ENCODE measurements at regions not wholly inside any gene's neighbourhood (a gene's known extent, or its start where the extent isn't known, plus 50 kb on each side); places are given as distances from the start of the nearest gene placed in this dataset.
A peak's percentile ranks its signal among the peaks of the same experiment; 100 is the strongest.
"Not testable (repeated sequence)": the region's sequence is repeated elsewhere in the genome, so short reads cannot be mapped to it uniquely, and the experiment has no call there.

DNA sequence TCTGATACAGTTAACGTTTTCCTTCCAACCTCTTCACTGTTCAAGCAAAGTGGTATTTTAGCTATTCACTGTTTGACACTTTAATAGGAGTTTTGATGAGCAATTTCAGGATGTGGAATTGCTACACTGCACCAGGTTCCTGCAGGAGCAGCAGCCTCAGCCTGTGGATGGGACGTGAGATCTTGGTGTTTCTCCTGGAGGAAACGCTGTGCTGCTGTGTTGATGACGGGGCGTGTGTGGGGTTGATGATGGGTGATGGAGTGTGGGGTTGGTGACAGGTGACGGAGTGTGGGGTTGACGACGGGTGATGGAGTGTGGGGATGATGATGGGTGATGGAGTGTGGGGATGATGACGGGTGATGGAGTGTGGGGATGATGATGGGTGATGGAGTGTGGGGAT is 98.9 kb downstream of the RTP5 start:
- H3K4me3 Mint-ChIP-seq, result no peak overlapping the region

DNA sequence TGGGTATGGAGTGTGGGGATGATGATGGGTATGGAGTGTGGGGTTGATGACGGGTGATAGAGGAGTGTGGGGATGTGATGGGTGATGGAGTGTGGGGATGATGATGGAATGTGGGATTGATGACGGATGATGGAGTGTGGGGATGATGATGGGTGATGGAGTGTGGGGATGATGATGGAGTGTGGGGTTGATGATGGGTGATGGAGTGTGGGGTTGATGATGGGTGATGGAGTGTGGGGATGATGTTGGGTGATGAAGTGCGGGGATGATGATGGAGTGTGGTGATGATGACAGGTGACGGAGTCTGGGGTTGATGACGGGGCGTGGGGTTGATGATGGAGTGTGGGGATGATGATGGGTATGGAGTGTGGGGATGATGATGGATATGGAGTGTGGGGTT is 99.7 kb downstream of the RTP5 start:
- peaks cover 11% of the 10 kb centered on the region for H3K36me3 Mint-ChIP-seq
- H3K4me3 Mint-ChIP-seq; H3K27ac Mint-ChIP-seq; DNase-seq (ENCODE audit: low spot score in 2 of 2, unreplicated experiment in 2 of 2); H3K27me3 Mint-ChIP-seq (ENCODE audit: low read depth); H3K9me3 Mint-ChIP-seq: not testable (repeated sequence)
- peaks cover 19% of the 10 kb centered on the region for H3K4me1 Mint-ChIP-seq

More for the DNA sequence above, 98.9 kb downstream of the RTP5 start:
- Mint-ChIP-seq H3K36me3 (peaks cover 11% of the 10 kb centered on the region), H3K9me3 (no peaks in the 10 kb centered on the region), H3K27me3 (ENCODE audit: low read depth) (no peaks in the 10 kb centered on the region), H3K27ac (no peak overlapping the region), H3K4me1 (peaks cover 24% of the 10 kb centered on the region)
- DNase-seq (ENCODE audit: low spot score in 2 of 2, unreplicated experiment in 2 of 2), result peak in 1 of 2 experiments; percentile 4
- TF ChIP-seq, protein P1, sequence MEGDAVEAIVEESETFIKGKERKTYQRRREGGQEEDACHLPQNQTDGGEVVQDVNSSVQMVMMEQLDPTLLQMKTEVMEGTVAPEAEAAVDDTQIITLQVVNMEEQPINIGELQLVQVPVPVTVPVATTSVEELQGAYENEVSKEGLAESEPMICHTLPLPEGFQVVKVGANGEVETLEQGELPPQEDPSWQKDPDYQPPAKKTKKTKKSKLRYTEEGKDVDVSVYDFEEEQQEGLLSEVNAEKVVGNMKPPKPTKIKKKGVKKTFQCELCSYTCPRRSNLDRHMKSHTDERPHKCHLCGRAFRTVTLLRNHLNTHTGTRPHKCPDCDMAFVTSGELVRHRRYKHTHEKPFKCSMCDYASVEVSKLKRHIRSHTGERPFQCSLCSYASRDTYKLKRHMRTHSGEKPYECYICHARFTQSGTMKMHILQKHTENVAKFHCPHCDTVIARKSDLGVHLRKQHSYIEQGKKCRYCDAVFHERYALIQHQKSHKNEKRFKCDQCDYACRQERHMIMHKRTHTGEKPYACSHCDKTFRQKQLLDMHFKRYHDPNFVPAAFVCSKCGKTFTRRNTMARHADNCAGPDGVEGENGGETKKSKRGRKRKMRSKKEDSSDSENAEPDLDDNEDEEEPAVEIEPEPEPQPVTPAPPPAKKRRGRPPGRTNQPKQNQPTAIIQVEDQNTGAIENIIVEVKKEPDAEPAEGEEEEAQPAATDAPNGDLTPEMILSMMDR (IDR thresholded peaks at IDR 0.05; ENCODE audit: unreplicated experiment), result no peak

DNA sequence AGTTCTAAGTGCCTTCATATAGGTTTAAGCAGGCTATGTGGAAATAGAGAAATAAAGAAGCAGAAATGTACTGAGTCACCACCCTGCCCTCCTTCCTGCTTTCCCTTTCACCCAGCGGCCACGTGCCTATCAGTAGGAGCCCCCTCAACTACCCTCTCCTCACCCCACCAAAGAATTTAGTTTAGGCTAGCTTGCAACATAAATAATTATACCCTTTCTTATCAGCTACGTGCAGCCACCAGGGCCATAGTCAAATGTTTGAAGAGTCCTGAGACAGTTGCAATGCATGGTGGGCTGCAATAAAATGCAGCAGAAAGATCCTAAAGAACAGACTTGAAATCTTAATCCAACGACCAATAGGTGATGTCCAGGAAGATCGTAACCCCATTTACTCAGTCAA is 101.2 kb downstream of the RTP5 start:
- Mint-ChIP-seq H3K4me3 (no peak overlapping the region), H3K9me3 (no peaks in the 10 kb centered on the region), H3K27ac (no peak overlapping the region), H3K27me3 (ENCODE audit: low read depth) (no peaks in the 10 kb centered on the region), H3K36me3 (peaks cover 11% of the 10 kb centered on the region), H3K4me1 (peaks cover 13% of the 10 kb centered on the region)
- DNase-seq (ENCODE audit: low spot score in 2 of 2, unreplicated experiment in 2 of 2), result no peak
- TF ChIP-seq, protein P1 (IDR thresholded peaks at IDR 0.05; ENCODE audit: unreplicated experiment), result no peak

DNA sequence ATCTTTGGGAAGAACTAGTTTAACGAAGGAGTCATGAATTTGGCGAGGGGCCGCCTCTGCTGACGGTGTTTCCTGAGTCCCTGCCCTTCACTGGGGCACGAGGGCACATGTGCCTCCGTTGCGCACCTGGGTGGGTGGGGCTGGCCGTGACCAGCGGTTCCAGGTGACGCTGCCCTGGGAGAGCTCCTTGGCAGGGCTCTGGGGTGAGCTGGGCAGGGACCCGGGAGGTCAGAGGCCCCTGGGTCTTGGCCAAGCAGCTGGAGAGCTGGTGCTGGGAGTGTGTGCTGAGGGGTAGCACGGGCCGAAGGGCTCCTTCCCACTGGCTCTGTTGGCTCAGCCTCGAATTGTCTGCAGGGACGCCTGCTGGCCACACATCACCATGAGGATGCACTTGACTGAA is 104.6 kb downstream of the RTP5 start:
- Mint-ChIP-seq H3K27me3 (ENCODE audit: low read depth) (no peaks in the 10 kb centered on the region), H3K4me1 (peaks cover 8% of the 10 kb centered on the region), H3K9me3 (no peaks in the 10 kb centered on the region), H3K4me3 (no peak overlapping the region), H3K27ac (no peak overlapping the region), H3K36me3 (peaks cover 11% of the 10 kb centered on the region)
- TF ChIP-seq, protein P1 (IDR thresholded peaks at IDR 0.05; ENCODE audit: unreplicated experiment), result no peak
- no peak for DNase-seq (ENCODE audit: low spot score in 2 of 2, unreplicated experiment in 2 of 2)

DNA sequence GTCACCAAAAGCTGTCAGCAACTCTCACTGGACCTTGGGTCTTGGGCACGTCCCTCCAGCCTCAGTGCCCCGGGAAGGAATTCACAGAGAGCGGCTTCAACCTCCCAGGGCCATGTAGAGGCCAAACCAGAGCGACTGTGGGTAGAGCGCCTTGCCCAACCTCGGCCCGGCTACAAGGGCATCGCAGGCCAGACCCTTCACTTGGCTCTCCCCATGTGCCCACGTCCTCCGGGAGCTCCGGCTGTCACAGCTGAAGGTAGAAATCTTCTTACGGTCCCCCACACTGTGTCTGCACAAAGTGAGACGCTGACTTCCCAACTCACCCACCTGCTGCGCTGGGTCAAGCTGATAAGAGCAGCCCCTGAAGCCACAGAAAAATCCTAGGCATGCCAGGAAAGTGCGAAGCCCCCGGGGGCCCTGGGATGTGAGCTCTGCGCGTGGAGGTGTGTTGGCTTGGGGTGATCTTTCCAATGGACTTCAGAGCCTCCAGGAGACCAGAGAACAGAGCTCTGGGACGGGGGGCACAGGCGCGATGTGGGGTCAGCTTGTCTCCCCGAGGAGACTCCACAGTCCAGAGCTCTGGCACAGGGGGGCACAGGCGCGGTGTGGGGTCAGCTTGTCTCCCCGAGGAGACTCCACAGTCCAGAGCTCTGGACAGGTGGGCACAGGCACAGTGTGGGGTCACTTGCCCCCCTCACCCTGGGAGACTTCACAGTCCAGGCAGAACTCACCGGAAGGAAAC is 105.5 kb downstream of the RTP5 start:
- Mint-ChIP-seq H3K4me3 (no peak overlapping the region), H3K9me3 (no peaks in the 10 kb centered on the region), H3K36me3 (peaks cover 11% of the 10 kb centered on the region), H3K27ac (no peak overlapping the region), H3K4me1 (peaks cover 8% of the 10 kb centered on the region), H3K27me3 (ENCODE audit: low read depth) (no peaks in the 10 kb centered on the region)
- TF ChIP-seq, protein P1 (IDR thresholded peaks at IDR 0.05; ENCODE audit: unreplicated experiment), result no peak
- DNase-seq (ENCODE audit: low spot score in 2 of 2, unreplicated experiment in 2 of 2), result no peak

DNA sequence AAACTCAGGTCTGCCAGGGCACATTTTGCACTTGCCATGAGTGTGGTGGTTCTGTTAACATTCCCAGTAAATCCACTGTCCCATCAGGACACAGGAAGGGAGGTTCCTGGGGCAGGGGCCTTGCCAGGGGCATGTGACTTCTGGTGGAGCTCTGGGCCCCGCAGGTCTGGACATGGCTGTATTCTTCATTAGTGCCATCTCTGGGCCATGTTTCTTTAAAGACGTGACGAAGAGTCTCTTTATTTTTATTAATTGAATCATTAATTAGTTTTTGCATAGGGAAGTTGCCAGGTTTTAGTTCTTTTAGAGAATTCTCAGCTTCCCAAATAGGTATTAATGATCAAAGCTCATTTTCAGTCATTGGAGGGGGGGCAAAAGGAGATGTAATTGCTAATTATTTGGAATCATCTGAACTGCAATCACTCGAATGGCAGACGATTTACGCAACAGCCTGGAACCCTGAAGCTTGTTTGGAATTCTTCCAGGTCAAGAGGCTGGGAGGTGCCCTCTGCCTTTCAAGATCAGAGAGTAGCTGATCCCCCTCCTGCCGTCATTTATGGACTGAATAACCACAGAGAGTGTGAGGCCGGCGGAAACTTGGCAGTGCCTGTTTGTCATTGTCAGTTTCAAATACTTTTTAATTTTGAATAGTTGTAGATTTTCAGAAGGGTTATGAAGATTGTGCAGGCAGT is 106.2 kb downstream of the RTP5 start:
- Mint-ChIP-seq H3K27me3 (ENCODE audit: low read depth) (no peaks in the 10 kb centered on the region), H3K9me3 (no peaks in the 10 kb centered on the region), H3K4me3 (no peak overlapping the region), H3K4me1 (peaks cover 8% of the 10 kb centered on the region), H3K36me3 (peaks cover 11% of the 10 kb centered on the region), H3K27ac (no peak overlapping the region)
- TF ChIP-seq, protein P1 (IDR thresholded peaks at IDR 0.05; ENCODE audit: unreplicated experiment), result no peak
- DNase-seq (ENCODE audit: low spot score in 2 of 2, unreplicated experiment in 2 of 2), result no peak

Measured in mesothelial cell of epicardium (in vitro differentiated cells).